ENCODE measurements at regions not wholly inside any gene's neighbourhood (a gene's known extent, or its start where the extent isn't known, plus 50 kb on each side); places are given as distances from the start of the nearest gene placed in this dataset.

- Histone ChIP-seq H3K9me3 (ENCODE audit: control insufficient read depth in 4 of 4, low read length in 3 of 4) (no peaks in the 10 kb centered on the region), H3K9ac (ENCODE audit: low read depth in 1 of 2, low read length in 2 of 2) (no peak overlapping the region), H3K27me3 (ENCODE audit: control insufficient read depth in 4 of 4, insufficient read depth in 4 of 4, low read length in 3 of 4) (no peaks in the 10 kb centered on the region), H3K36me3 (ENCODE audit: control insufficient read depth in 4 of 4, insufficient read depth in 3 of 4, low read depth in 1 of 4, low read length in 3 of 4) (no peaks in the 10 kb centered on the region), H3K4me1 (ENCODE audit: control insufficient read depth in 4 of 4, insufficient read depth in 4 of 4, low read length in 3 of 4) (no peaks in the 10 kb centered on the region), H3K4me3 (ENCODE audit: low read depth in 1 of 3, low read length in 3 of 3) (no peak overlapping the region), H3K27ac (ENCODE audit: low read depth in 1 of 2, low read length in 2 of 2) (no peak overlapping the region)
- TF ChIP-seq YY1 (IDR thresholded peaks at IDR 0.05) (no peak), TAF1 (conservative IDR thresholded peaks at IDR 0.05) (no peak), ZBTB33 (IDR thresholded peaks at IDR 0.05) (no peak), EGR1 (IDR thresholded peaks at IDR 0.05; ENCODE audit: low read depth in 2 of 2) (no peak), REST (IDR thresholded peaks at IDR 0.05) (no peak), JUND (IDR thresholded peaks at IDR 0.05) (no peak), RAD21 (IDR thresholded peaks at IDR 0.05) (no peak), NR2F2 (IDR thresholded peaks at IDR 0.05) (no peak), GABPA (IDR thresholded peaks at IDR 0.05 in 1 of 2, conservative IDR thresholded peaks at IDR 0.05 in 1 of 2) (no peak), SP1 (IDR thresholded peaks at IDR 0.05) (no peak)
- TF ChIP-seq, protein P1, sequence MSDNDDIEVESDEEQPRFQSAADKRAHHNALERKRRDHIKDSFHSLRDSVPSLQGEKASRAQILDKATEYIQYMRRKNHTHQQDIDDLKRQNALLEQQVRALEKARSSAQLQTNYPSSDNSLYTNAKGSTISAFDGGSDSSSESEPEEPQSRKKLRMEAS (IDR thresholded peaks at IDR 0.05) = no peak
- no peak for DNase-seq (ENCODE audit: low spot score)
These were observed 124.9 kb upstream of the CYSLTR1 start for GRCh38 chrX:78452356-78452755.

GRCh38 chrX:78437621-78438020 lies 110.2 kb upstream of the CYSLTR1 start:
- Histone ChIP-seq H3K4me3 (ENCODE audit: low read depth in 1 of 3, low read length in 3 of 3) (no peak overlapping the region), H3K9ac (ENCODE audit: low read depth in 1 of 2, low read length in 2 of 2) (no peak overlapping the region), H3K27me3 (ENCODE audit: control insufficient read depth in 4 of 4, insufficient read depth in 4 of 4, low read length in 3 of 4) (no peaks in the 10 kb centered on the region), H3K9me3 (ENCODE audit: control insufficient read depth in 4 of 4, low read length in 3 of 4) (no peaks in the 10 kb centered on the region), H3K4me1 (ENCODE audit: control insufficient read depth in 4 of 4, insufficient read depth in 4 of 4, low read length in 3 of 4) (no peaks in the 10 kb centered on the region), H3K27ac (ENCODE audit: low read depth in 1 of 2, low read length in 2 of 2) (no peak overlapping the region), H3K36me3 (ENCODE audit: control insufficient read depth in 4 of 4, insufficient read depth in 3 of 4, low read depth in 1 of 4, low read length in 3 of 4) (no peaks in the 10 kb centered on the region)
- WGBS = 57% methylated on average over 2 of the region's 2 CpGs
- TF ChIP-seq TAF1 (conservative IDR thresholded peaks at IDR 0.05) (no peak), SP1 (IDR thresholded peaks at IDR 0.05) (no peak), FOXA1 (IDR thresholded peaks at IDR 0.05) (no peak), EGR1 (IDR thresholded peaks at IDR 0.05; ENCODE audit: low read depth in 2 of 2) (no peak), ZBTB33 (IDR thresholded peaks at IDR 0.05) (no peak), NR2F2 (IDR thresholded peaks at IDR 0.05) (no peak), JUND (IDR thresholded peaks at IDR 0.05) (no peak)
- TF ChIP-seq, protein P1 (IDR thresholded peaks at IDR 0.05) = no peak
- DNase-seq (ENCODE audit: low spot score) = no peak

Measured in liver (tissue), 7 donors.